ENCODE measurements at regions not wholly inside any gene's neighbourhood (a gene's known extent, or its start where the extent isn't known, plus 50 kb on each side); places are given as distances from the start of the nearest gene placed in this dataset.

DNA sequence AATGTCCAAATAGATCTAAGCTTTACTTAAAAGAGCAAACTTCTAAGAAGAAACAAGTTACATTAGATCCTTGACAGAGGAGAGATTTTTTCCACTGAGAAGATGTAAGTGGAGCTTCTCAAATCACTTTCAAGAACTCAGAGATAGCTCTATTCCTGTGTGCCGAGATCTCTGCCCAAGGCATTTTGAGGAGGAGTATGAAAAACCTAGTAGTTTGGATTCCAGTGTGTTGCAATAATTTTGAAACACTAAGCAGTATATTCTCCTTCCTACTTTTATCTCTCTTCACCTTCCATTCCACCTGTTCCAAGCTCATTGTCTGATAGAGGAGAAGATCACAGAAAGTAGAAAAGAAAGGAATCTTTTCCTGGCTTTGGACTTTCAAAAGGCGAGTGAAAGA is 192.0 kb upstream of the TANK start:
- no peak for TF ChIP-seq CTCF (IDR thresholded peaks at IDR 0.05; ENCODE audit: insufficient read depth, low read length, poor library complexity, severe bottlenecking)
- no peaks in the 10 kb centered on the region for H3K27me3 ChIP-seq (replicated peaks; ENCODE audit: control insufficient read depth, insufficient read depth, low read length)
- no peaks in the 10 kb centered on the region for H3K36me3 ChIP-seq (ENCODE audit: control insufficient read depth, insufficient read depth, low read length)
- no peak overlapping the region for H3K4me3 ChIP-seq (replicated peaks; ENCODE audit: low read depth, low read length)
- no peak for DNase-seq (ENCODE audit: extremely low read depth, insufficient read length)

- no peak overlapping the region for H3K4me3 ChIP-seq (replicated peaks; ENCODE audit: low read depth, low read length)
- DNase-seq (ENCODE audit: extremely low read depth, insufficient read length), result no peak
- no peaks in the 10 kb centered on the region for H3K27me3 ChIP-seq (replicated peaks; ENCODE audit: control insufficient read depth, insufficient read depth, low read length)
- TF ChIP-seq CTCF (IDR thresholded peaks at IDR 0.05; ENCODE audit: insufficient read depth, low read length, poor library complexity, severe bottlenecking), result peak; percentile 28
- H3K36me3 ChIP-seq (ENCODE audit: control insufficient read depth, insufficient read depth, low read length), result no peaks in the 10 kb centered on the region
Measured at GRCh38 chr2:160970052-160970965, 189.9 kb upstream of the TANK start.

- no peaks in the 10 kb centered on the region for H3K27me3 ChIP-seq (replicated peaks; ENCODE audit: control insufficient read depth, insufficient read depth, low read length)
- H3K36me3 ChIP-seq (ENCODE audit: control insufficient read depth, insufficient read depth, low read length), result no peaks in the 10 kb centered on the region
- no peak for TF ChIP-seq CTCF (IDR thresholded peaks at IDR 0.05; ENCODE audit: insufficient read depth, low read length, poor library complexity, severe bottlenecking)
- no peak overlapping the region for H3K4me3 ChIP-seq (replicated peaks; ENCODE audit: low read depth, low read length)
- no peak for DNase-seq (ENCODE audit: extremely low read depth, insufficient read length)
Measured at GRCh38 chr2:160973991-160974390, 186.2 kb upstream of the TANK start.

DNA sequence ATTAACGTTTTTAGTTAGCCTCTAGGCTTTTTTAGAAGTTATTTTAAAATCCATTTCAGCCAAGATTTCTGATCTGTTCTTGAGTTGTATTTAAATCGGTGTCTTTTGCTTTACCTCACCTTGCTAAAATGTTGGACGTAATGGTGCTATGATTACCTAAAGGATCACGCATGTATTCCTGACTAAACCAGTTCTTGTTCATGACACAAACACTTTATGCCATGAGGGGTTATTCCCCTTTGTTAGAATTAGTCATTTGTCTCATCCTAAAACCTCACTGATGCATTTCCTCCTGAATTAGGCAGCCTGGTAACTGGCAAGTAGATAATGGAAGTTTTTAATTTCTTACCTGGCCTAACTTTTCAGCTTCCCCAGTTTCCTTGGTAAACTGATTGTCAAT is 185.4 kb upstream of the TANK start:
- Histone ChIP-seq H3K36me3 (ENCODE audit: control insufficient read depth, insufficient read depth, low read length) (no peaks in the 10 kb centered on the region), H3K4me3 (replicated peaks; ENCODE audit: low read depth, low read length) (no peak overlapping the region), H3K27me3 (replicated peaks; ENCODE audit: control insufficient read depth, insufficient read depth, low read length) (no peaks in the 10 kb centered on the region)
- DNase-seq (ENCODE audit: extremely low read depth, insufficient read length), result no peak
- no peak for TF ChIP-seq CTCF (IDR thresholded peaks at IDR 0.05; ENCODE audit: insufficient read depth, low read length, poor library complexity, severe bottlenecking)

GRCh38 chr2:160976797-160977196 is 183.4 kb upstream of the TANK start:
- Histone ChIP-seq H3K4me3 (replicated peaks; ENCODE audit: low read depth, low read length) (no peak overlapping the region), H3K36me3 (ENCODE audit: control insufficient read depth, insufficient read depth, low read length) (no peaks in the 10 kb centered on the region), H3K27me3 (replicated peaks; ENCODE audit: control insufficient read depth, insufficient read depth, low read length) (no peaks in the 10 kb centered on the region)
- TF ChIP-seq CTCF (IDR thresholded peaks at IDR 0.05; ENCODE audit: insufficient read depth, low read length, poor library complexity, severe bottlenecking), result no peak
- no peak for DNase-seq (ENCODE audit: extremely low read depth, insufficient read length)
